CD4-positive, alpha-beta T cell treated with Interleukin-2 at 100 ng/mL for 4 hours (primary cell): ENCODE measurements at regions not wholly inside any gene's neighbourhood (a gene's known extent, or its start where the extent isn't known, plus 50 kb on each side); places are given as distances from the start of the nearest gene placed in this dataset.
"Not testable (repeated sequence)": the region's sequence is repeated elsewhere in the genome, so short reads cannot be mapped to it uniquely, and the experiment has no call there.

ENCODE experiments used
- DNase-seq: peaks from one replicate; pipeline ENCODE4 v3.0.0-alpha.2; 2020; ENCODE audit warnings: low spot score

- DNase-seq: no peak
Measured at GRCh38 chr1:196160066-196160795, 448.0 kb downstream of the KCNT2 start.

- DNase-seq: no peak
Measured at GRCh38 chr1:196155586-196155985, 452.7 kb downstream of the KCNT2 start.

GRCh38 chr1:196152975-196153374 is 455.3 kb downstream of the KCNT2 start:
- DNase-seq: no peak

GRCh38 chr1:196152086-196152485 is 456.2 kb downstream of the KCNT2 start:
- no peak for DNase-seq

GRCh38 chr1:196148367-196148970 is 459.8 kb downstream of the KCNT2 start:
- DNase-seq: peak; percentile 35

GRCh38 chr1:196147530-196147929 is 460.7 kb downstream of the KCNT2 start:
- no peak for DNase-seq

- not testable (repeated sequence) for DNase-seq
Measured at GRCh38 chr1:196145151-196145550, 463.1 kb downstream of the KCNT2 start.

- DNase-seq: no peak
Measured at GRCh38 chr1:196144588-196144987, 463.7 kb downstream of the KCNT2 start.

- DNase-seq: no peak
Measured at GRCh38 chr1:196143602-196144342, 464.5 kb downstream of the KCNT2 start.

- no peak for DNase-seq
Measured at GRCh38 chr1:196142111-196142640, 466.1 kb downstream of the KCNT2 start.

GRCh38 chr1:196136396-196136795 is 471.8 kb downstream of the KCNT2 start:
- DNase-seq: no peak

- DNase-seq: no peak
Measured at GRCh38 chr1:196131691-196132090, 476.5 kb downstream of the KCNT2 start.

GRCh38 chr1:196128835-196129234 is 479.4 kb downstream of the KCNT2 start:
- no peak for DNase-seq

- no peak for DNase-seq
Measured at GRCh38 chr1:196121181-196121580, 487.1 kb downstream of the KCNT2 start.

- no peak for DNase-seq
Measured at GRCh38 chr1:196115646-196116045, 492.6 kb downstream of the KCNT2 start.

GRCh38 chr1:196114193-196114592 is 494.0 kb downstream of the KCNT2 start:
- DNase-seq: no peak

- not testable (repeated sequence) for DNase-seq
Measured at GRCh38 chr1:196108990-196109389, 499.2 kb downstream of the KCNT2 start.

GRCh38 chr1:196105901-196106300 is 502.3 kb downstream of the KCNT2 start:
- no peak for DNase-seq

- no peak for DNase-seq
Measured at GRCh38 chr1:196102826-196103225, 505.4 kb downstream of the KCNT2 start.

- DNase-seq: no peak
Measured at GRCh38 chr1:196098000-196098399, 510.2 kb downstream of the KCNT2 start.

GRCh38 chr1:196094821-196095220 is 513.4 kb downstream of the KCNT2 start:
- DNase-seq: no peak

GRCh38 chr1:196091397-196092135 is 516.7 kb downstream of the KCNT2 start:
- DNase-seq: no peak
